GM19023 (cell line): ENCODE measurements at regions not wholly inside any gene's neighbourhood (a gene's known extent, or its start where the extent isn't known, plus 50 kb on each side); places are given as distances from the start of the nearest gene placed in this dataset.

Experiments used
- ATAC-seq: cut with Tn5 transposase; IDR thresholded peaks from one replicate; pipeline ENCODE4 v1.9.1; 2021; ENCODE audit warnings: mild to moderate bottlenecking, moderate library complexity; ENCODE audit not compliant: unreplicated experiment

GRCh38 chr1:56418151-56418631, 161.2 kb downstream of the PLPP3 start:
- no peak for ATAC-seq

- ATAC-seq = no peak
Measured at GRCh38 chr1:56417646-56418045, 161.7 kb downstream of the PLPP3 start.

- ATAC-seq = no peak
Measured at GRCh38 chr1:56416495-56416894, 162.9 kb downstream of the PLPP3 start.

- ATAC-seq = no peak
Measured at GRCh38 chr1:56415720-56416119, 163.6 kb downstream of the PLPP3 start.

GRCh38 chr1:56415258-56415657, 164.1 kb downstream of the PLPP3 start:
- ATAC-seq = no peak

GRCh38 chr1:56414728-56415224, 164.6 kb downstream of the PLPP3 start:
- no peak for ATAC-seq

- ATAC-seq = no peak
Measured at GRCh38 chr1:56413671-56414199, 165.6 kb downstream of the PLPP3 start.

- ATAC-seq = no peak
Measured at GRCh38 chr1:56411484-56412180, 167.7 kb downstream of the PLPP3 start.

- ATAC-seq = no peak
Measured at GRCh38 chr1:56411021-56411420, 168.3 kb downstream of the PLPP3 start.

- no peak for ATAC-seq
Measured at GRCh38 chr1:56410405-56410804, 169.0 kb downstream of the PLPP3 start.

- no peak for ATAC-seq
Measured at GRCh38 chr1:56409112-56409691, 170.2 kb downstream of the PLPP3 start.

GRCh38 chr1:56406821-56407220, 172.5 kb downstream of the PLPP3 start:
- no peak for ATAC-seq

GRCh38 chr1:56404561-56405030, 174.8 kb downstream of the PLPP3 start:
- no peak for ATAC-seq

- ATAC-seq = no peak
Measured at GRCh38 chr1:56404066-56404465, 175.3 kb downstream of the PLPP3 start.

- ATAC-seq = no peak
Measured at GRCh38 chr1:56403321-56403720, 176.0 kb downstream of the PLPP3 start.

- ATAC-seq = no peak
Measured at GRCh38 chr1:56401191-56401590, 178.2 kb downstream of the PLPP3 start.

- no peak for ATAC-seq
Measured at GRCh38 chr1:56400526-56400925, 178.8 kb downstream of the PLPP3 start.

GRCh38 chr1:56399795-56400194, 179.6 kb downstream of the PLPP3 start:
- ATAC-seq = no peak

- ATAC-seq = no peak
Measured at GRCh38 chr1:56399326-56399725, 180.0 kb downstream of the PLPP3 start.

GRCh38 chr1:56397811-56398231, 181.5 kb downstream of the PLPP3 start:
- no peak for ATAC-seq

GRCh38 chr1:56397409-56397808, 182.0 kb downstream of the PLPP3 start:
- no peak for ATAC-seq

GRCh38 chr1:56396581-56396980, 182.8 kb downstream of the PLPP3 start:
- no peak for ATAC-seq
